Lung (tissue), 11 donors: ENCODE measurements at regions not wholly inside any gene's neighbourhood (a gene's known extent, or its start where the extent isn't known, plus 50 kb on each side); places are given as distances from the start of the nearest gene placed in this dataset.
"Not testable (repeated sequence)": the region's sequence is repeated elsewhere in the genome, so short reads cannot be mapped to it uniquely, and the experiment has no call there.

Experiments used
- ATAC-seq: fragments of 200-7000 bp; cut with Tn5 transposase; one replicate; pipeline ENCODE4 v1.9.1; 2020; ENCODE audit warnings: moderate number of reproducible peaks; ENCODE audit not compliant: insufficient read depth, low FRiP score
- DNase-seq, 3 donors: peaks; one replicate each; pipeline ENCODE4 v3.0.0-alpha.2; 2013 to 2017
- H3K27ac ChIP-seq, 2 donors: one replicate each; pipeline ENCODE4 v1.5.1; 2013; ENCODE audit warnings: mild to moderate bottlenecking in 2 of 2, moderate library complexity in 2 of 2, control low read depth in 1 of 2, inconsistent platforms in 1 of 2, low read depth in 1 of 2, low read length in 1 of 2
- H3K27me3 ChIP-seq, 3 donors: one replicate each; pipeline ENCODE4 v1.5.1; 2013; ENCODE audit warnings: low read length in 2 of 3; ENCODE audit not compliant: control insufficient read depth in 3 of 3, insufficient read depth in 3 of 3
- H3K36me3 ChIP-seq, 4 donors: one replicate each; pipeline ENCODE4 v1.5.1; 2013; ENCODE audit warnings: low read length in 4 of 4, mild to moderate bottlenecking in 1 of 4, moderate library complexity in 1 of 4; ENCODE audit not compliant: control insufficient read depth in 4 of 4, insufficient read depth in 4 of 4
- H3K4me1 ChIP-seq, 5 donors: one replicate each; pipeline ENCODE4 v1.5.1; 2013; ENCODE audit warnings: low read length in 5 of 5, mild to moderate bottlenecking in 2 of 5, moderate library complexity in 1 of 5; ENCODE audit not compliant: control insufficient read depth in 5 of 5, insufficient read depth in 5 of 5
- H3K4me3 ChIP-seq: one replicate; pipeline ENCODE4 v1.5.1; 2013; ENCODE audit warnings: mild to moderate bottlenecking, control low read depth, moderate library complexity
- H3K9ac ChIP-seq, 2 donors: one replicate each; pipeline ENCODE4 v1.5.1; 2013; ENCODE audit warnings: low read length in 2 of 2, control low read depth in 1 of 2; ENCODE audit not compliant: insufficient read depth in 1 of 2
- H3K9me3 ChIP-seq, 4 donors: one replicate each; pipeline ENCODE4 v1.5.1; 2013; ENCODE audit warnings: low read length in 3 of 4, mild to moderate bottlenecking in 1 of 4, moderate library complexity in 1 of 4; ENCODE audit not compliant: control insufficient read depth in 4 of 4, insufficient read depth in 3 of 4
- CTCF ChIP-seq: IDR thresholded peaks from 2 replicates; pipeline ENCODE4 v1.5.1; 2012; ENCODE audit warnings: mild to moderate bottlenecking; ENCODE audit errors: control extremely low read depth, extremely low read depth
- WGBS, 2 donors: extraction: QIAGEN DNeasy Blood & Tissue Kit; methylation state at CpG; one replicate each; pipeline ENCODE4 v1.1.7; 2013; 5-methylcytosine and 5-hydroxymethylcytosine counted together
- donor health status: control.
- donor health status: control.
- donor health status: Bipolar disorder and iron deficiency.
- donor health status: healthy.
- donor health status: DM: yes; HTN: yes; CAD: no.

GRCh38 chr22:48404801-48405447 lies 1422.7 kb downstream of the BRD1 start:
- Histone ChIP-seq H3K27ac (no peak overlapping the region), H3K4me1 (no peaks in the 10 kb centered on the region), H3K4me3 (no peak overlapping the region), H3K9me3 (no peaks in the 10 kb centered on the region), H3K9ac (no peak overlapping the region), H3K36me3 (no peaks in the 10 kb centered on the region), H3K27me3 (peaks cover 0 to 3% (median 0%) of the 10 kb centered on the region in 3 donors)
- no peak for ATAC-seq
- DNase-seq, result no peak
- WGBS, 2 donors, result 82 to 85% methylated on average over 16 of the region's 16 CpGs
- no peak for TF ChIP-seq CTCF

- Histone ChIP-seq H3K9ac (no peak overlapping the region), H3K36me3 (no peaks in the 10 kb centered on the region), H3K4me1 (no peaks in the 10 kb centered on the region), H3K4me3 (no peak overlapping the region), H3K27ac (no peak overlapping the region), H3K27me3 (peaks cover 0 to 3% (median 0%) of the 10 kb centered on the region in 3 donors), H3K9me3 (no peaks in the 10 kb centered on the region)
- no peak for ATAC-seq
- 70 to 74% methylated on average over 22 of the region's 22 CpGs for WGBS, 2 donors
- TF ChIP-seq CTCF, result no peak
- peak in 1 of 3 donors; percentile 15 for DNase-seq
These were observed 1423.9 kb downstream of the BRD1 start for GRCh38 chr22:48403521-48404403.

- ATAC-seq (no peak), DNase-seq (no peak)
- Histone ChIP-seq H3K9me3 (no peaks in the 10 kb centered on the region), H3K9ac (no peak overlapping the region), H3K27ac (no peak overlapping the region), H3K4me1 (no peaks in the 10 kb centered on the region), H3K27me3 (peaks cover 0 to 3% (median 0%) of the 10 kb centered on the region in 3 donors), H3K36me3 (no peaks in the 10 kb centered on the region), H3K4me3 (no peak overlapping the region)
- no peak for TF ChIP-seq CTCF
- WGBS, 2 donors, result 92 to 94% methylated on average over 19 to 21 of the region's 21 CpGs
These were observed 1425.1 kb downstream of the BRD1 start for GRCh38 chr22:48402591-48403031.

GRCh38 chr22:48401523-48401922 lies 1426.2 kb downstream of the BRD1 start:
- H3K27ac ChIP-seq, DNase-seq, H3K4me1 ChIP-seq, H3K9ac ChIP-seq, H3K36me3 ChIP-seq, ATAC-seq, H3K4me3 ChIP-seq, H3K9me3 ChIP-seq, H3K27me3 ChIP-seq: not testable (repeated sequence)
- 93 to 100% methylated on average over 1 of the region's 1 CpG for WGBS, 2 donors
